GM18505 (cell line): ENCODE measurements at regions not wholly inside any gene's neighbourhood (a gene's known extent, or its start where the extent isn't known, plus 50 kb on each side); places are given as distances from the start of the nearest gene placed in this dataset.

Source experiments
- ATAC-seq: cut with Tn5 transposase; IDR thresholded peaks from one replicate; pipeline ENCODE4 v1.9.1; 2021; ENCODE audit not compliant: unreplicated experiment
- POLR2A ChIP-seq: IDR thresholded peaks from 4 replicates; pipeline ENCODE4 v1.6.1; 2011; ENCODE audit warnings: borderline replicate concordance; ENCODE audit not compliant: insufficient read depth, insufficient read length; ENCODE audit errors: extremely low read depth

DNA sequence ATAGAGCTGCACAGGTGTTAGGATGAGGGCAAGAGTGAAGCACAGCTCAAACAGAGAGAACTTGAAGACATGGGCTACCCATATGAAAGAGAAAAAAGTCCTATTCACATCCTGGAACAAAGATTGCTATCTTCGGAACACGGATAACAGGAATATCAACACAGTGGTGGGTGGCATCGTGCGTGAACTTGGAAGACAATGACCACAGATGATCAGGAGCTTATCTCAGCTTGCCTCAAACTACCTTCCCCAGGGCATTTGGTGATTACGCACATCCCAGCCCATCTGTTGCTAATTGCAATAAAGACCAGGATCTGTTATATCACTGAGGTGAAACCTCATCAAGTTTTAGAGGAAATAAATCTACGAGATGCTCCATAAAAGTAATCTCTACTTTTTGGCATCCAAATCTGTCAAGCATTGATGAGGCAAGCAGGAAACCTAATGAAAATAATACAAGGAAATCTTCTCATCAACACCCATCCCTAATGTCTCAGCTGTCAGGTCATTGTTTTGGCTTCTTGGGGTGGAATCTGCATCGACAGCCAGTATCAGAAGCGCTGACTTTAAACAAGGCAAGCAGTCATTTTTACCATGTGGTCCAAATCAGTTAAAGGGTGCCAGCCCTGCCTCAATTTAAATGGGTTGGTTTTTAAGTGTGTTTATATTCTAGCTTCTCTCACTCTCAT, 188.2 kb downstream of the SPCS3 start:
- TF ChIP-seq POLR2A, result no peak
- ATAC-seq, result no peak

- no peak for TF ChIP-seq POLR2A
- no peak for ATAC-seq
These were observed 189.1 kb downstream of the SPCS3 start for GRCh38 chr4:176508780-176509331.

- no peak for TF ChIP-seq POLR2A
- no peak for ATAC-seq
These were observed 205.8 kb downstream of the SPCS3 start for GRCh38 chr4:176525576-176525975.

- no peak for TF ChIP-seq POLR2A
- no peak for ATAC-seq
These were observed 206.9 kb downstream of the SPCS3 start for GRCh38 chr4:176526704-176527103.

- ATAC-seq, result no peak
- no peak for TF ChIP-seq POLR2A
These were observed 209.8 kb downstream of the SPCS3 start for GRCh38 chr4:176529574-176529973.

- TF ChIP-seq POLR2A, result no peak
- no peak for ATAC-seq
These were observed 213.4 kb downstream of the SPCS3 start for GRCh38 chr4:176533159-176533558.

GRCh38 chr4:176534566-176534965, 214.8 kb downstream of the SPCS3 start:
- no peak for TF ChIP-seq POLR2A
- no peak for ATAC-seq

GRCh38 chr4:176538217-176538925, 218.6 kb downstream of the SPCS3 start:
- no peak for TF ChIP-seq POLR2A
- no peak for ATAC-seq

DNA sequence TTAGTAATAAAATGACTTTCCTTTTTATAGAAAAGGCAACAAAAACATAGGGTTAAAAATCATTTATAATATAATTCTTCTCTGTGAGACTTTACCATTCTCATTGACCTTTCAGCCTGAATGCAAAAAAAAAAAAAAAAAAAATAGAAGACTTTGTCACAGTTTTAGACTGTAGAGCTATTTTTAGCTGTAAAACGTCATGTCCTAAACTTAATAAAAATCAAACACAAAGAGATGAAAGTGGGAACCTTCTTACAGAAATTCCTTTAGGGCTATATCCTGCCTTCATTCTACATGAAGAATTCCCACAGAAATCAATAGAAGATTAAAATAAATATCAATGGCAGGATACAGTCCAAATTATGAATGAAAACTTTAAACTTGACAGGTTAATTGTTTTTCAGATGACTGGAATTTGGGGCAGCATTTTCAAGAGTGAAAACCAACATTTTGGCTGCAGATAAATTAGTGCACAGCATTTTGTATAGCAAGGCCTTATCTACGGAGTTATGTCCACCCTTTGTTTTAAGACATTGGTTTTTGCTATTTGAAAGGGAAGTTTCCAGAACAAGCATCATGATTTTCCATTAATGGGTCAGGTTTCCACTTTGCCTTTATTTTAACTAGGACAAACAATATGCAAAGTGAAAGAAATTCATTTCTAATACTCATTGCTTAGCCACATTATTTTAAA, 219.5 kb downstream of the SPCS3 start:
- ATAC-seq, result no peak
- TF ChIP-seq POLR2A, result no peak

DNA sequence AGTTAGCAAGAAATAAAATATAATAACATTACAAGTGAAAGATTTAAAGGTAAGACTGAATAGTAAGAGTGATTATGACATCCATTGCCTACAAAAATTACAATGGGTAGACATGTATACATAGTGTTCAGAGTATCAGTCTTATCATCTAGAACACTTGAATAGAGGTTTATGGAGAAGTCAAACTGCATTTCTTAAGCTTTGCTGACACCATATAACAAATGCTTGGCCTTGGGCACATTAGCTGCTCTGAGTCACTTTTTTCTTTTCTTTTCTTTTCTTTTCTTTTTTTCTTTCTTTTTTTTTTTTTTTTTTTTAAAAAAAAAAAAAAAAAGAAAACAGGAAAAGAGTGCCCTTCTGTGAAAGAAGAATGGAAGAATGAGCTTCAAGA, 220.0 kb downstream of the SPCS3 start:
- TF ChIP-seq POLR2A, result no peak
- ATAC-seq, result no peak

GRCh38 chr4:176540814-176541213, 221.0 kb downstream of the SPCS3 start:
- no peak for ATAC-seq

GRCh38 chr4:176545872-176546271, 226.1 kb downstream of the SPCS3 start:
- no peak for TF ChIP-seq POLR2A
- ATAC-seq, result no peak

More at GRCh38 chr4:176540814-176541213, 221.0 kb downstream of the SPCS3 start:
- no peak for TF ChIP-seq POLR2A

- TF ChIP-seq POLR2A, result no peak
- no peak for ATAC-seq
These were observed 227.2 kb downstream of the SPCS3 start for GRCh38 chr4:176546975-176547374.

DNA sequence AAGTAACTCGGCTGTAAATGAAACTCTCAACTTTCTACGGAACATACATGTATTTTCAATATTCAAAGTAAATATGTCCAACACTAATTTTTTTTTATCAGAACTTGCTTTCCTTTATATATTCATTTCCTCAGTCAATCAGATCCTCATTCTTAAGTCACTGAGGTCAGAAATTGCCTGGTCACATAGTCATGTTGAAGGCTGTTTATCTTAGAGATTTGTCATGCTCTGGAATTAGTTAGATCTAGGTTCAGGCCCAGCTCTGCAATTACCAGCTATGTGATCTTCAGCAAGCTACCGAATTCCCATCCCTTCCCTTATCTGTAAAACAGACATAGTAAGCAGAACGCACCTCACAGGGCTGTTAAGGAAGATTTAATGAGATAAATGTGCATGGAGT, 228.8 kb downstream of the SPCS3 start:
- no peak for TF ChIP-seq POLR2A
- no peak for ATAC-seq

- TF ChIP-seq POLR2A, result no peak
- no peak for ATAC-seq
These were observed 229.5 kb downstream of the SPCS3 start for GRCh38 chr4:176549161-176549865.
